ENCODE measurements at regions not wholly inside any gene's neighbourhood (a gene's known extent, or its start where the extent isn't known, plus 50 kb on each side); places are given as distances from the start of the nearest gene placed in this dataset.

GRCh38 chr1:162992945-162993344 is 76.2 kb upstream of the RGS4 start:
- Histone ChIP-seq H2BK20ac (ENCODE audit: low read length) (no peak overlapping the region), H3K56ac (replicated peaks; ENCODE audit: insufficient read length, low read depth, low read length) (no peak overlapping the region), H3K79me1 (ENCODE audit: low read depth, low read length) (no peaks in the 10 kb centered on the region), H3K18ac (ENCODE audit: extremely low read depth, low read length) (no peak overlapping the region), H2BK5ac (ENCODE audit: low read depth, low read length) (no peak overlapping the region), H2AK5ac (ENCODE audit: low read depth, low read length) (no peak overlapping the region), H4K91ac (replicated peaks; ENCODE audit: insufficient read length, low read length) (no peak overlapping the region), H4K20me1 (replicated peaks in 1 of 2; ENCODE audit: control insufficient read depth in 1 of 2, insufficient read depth in 2 of 2, low read length in 2 of 2) (no peaks in the 10 kb centered on the region), H3K14ac (ENCODE audit: insufficient read length) (no peak overlapping the region), H2AFZ (ENCODE audit: low read length) (no peak overlapping the region), H2BK15ac (ENCODE audit: low read length) (no peak overlapping the region), H3K23me2 (ENCODE audit: low read depth, low read length) (no peaks in the 10 kb centered on the region), H3K4me3 (ENCODE audit: extremely low read depth in 1 of 4, insufficient read depth in 2 of 4, low read depth in 3 of 4, low read length in 4 of 4) (no peak overlapping the region), H4K8ac (ENCODE audit: extremely low read depth, insufficient read depth, low read length) (no peak overlapping the region), H3K9me3 (ENCODE audit: insufficient read depth in 2 of 2, low read depth in 1 of 2, low read length in 1 of 2) (no peaks in the 10 kb centered on the region), H3K4me1 (replicated peaks in 1 of 4; ENCODE audit: control insufficient read depth in 3 of 4, insufficient read depth in 4 of 4, low read length in 3 of 4) (no peaks in the 10 kb centered on the region), H3K27ac (ENCODE audit: low read depth, low read length) (no peak overlapping the region), H2BK12ac (ENCODE audit: low read depth, low read length) (no peak overlapping the region), H4K5ac (ENCODE audit: insufficient read length, low read depth, low read length) (no peak overlapping the region), H2BK120ac (replicated peaks; ENCODE audit: low read depth, low read length) (no peak overlapping the region), H3K27me3 (replicated peaks in 1 of 4; ENCODE audit: control insufficient read depth in 3 of 4, extremely low read depth in 1 of 4, insufficient read depth in 3 of 4, low read length in 3 of 4) (no peaks in the 10 kb centered on the region), H3K79me2 (ENCODE audit: control insufficient read depth in 1 of 2, insufficient read depth in 2 of 2, low read length in 2 of 2) (no peaks in the 10 kb centered on the region), H3K4me2 (ENCODE audit: insufficient read depth in 1 of 2, low read depth in 2 of 2, low read length in 2 of 2) (no peak overlapping the region), H3K36me3 (ENCODE audit: control insufficient read depth in 2 of 4, insufficient read depth in 4 of 4, low read length in 3 of 4) (no peaks in the 10 kb centered on the region), H3K4ac (replicated peaks; ENCODE audit: insufficient read length, low read depth, low read length) (no peak overlapping the region), H3K9ac (replicated peaks in 1 of 4; ENCODE audit: extremely low read depth in 1 of 4, low read depth in 3 of 4, low read length in 3 of 4) (no peak overlapping the region), H3K23ac (ENCODE audit: insufficient read length) (no peak overlapping the region)
- POLR2A ChIA-PET (ENCODE audit: partially characterized antibody) = no interaction called here
- CTCF ChIA-PET (ENCODE audit: partially characterized antibody) = interaction anchor here (0.6 kb wide), 1 partner anchor 113 kb away, joined by 5 read pairs; no protein-coding TSS in a partner anchor
- WGBS, 2 experiments (ENCODE audit: extremely low coverage in 1 of 2, insufficient coverage in 1 of 2, insufficient read length in 1 of 2, insufficient replicate concordance in 2 of 2, low coverage in 1 of 2, low lambda C conversion rate in 2 of 2, missing lambda C conversion rate in 1 of 2) = 86% methylated on average over 3 of the region's 3 CpGs; no CpG with 5 or more reads in 1 of the 2 experiments
- FAIRE-seq (no peak), DNase-seq (ENCODE audit: low read depth in 1 of 2, low spot score in 2 of 2) (no peak)
- TF ChIP-seq YY1 (IDR thresholded peaks at IDR 0.05; ENCODE audit: low read depth, low read length) (no peak), HDAC6 (IDR thresholded peaks at IDR 0.05; ENCODE audit: low read depth, low read length) (no peak), ATF3 (IDR thresholded peaks at IDR 0.05; ENCODE audit: insufficient read depth, low read depth, low read length) (no peak), SP1 (IDR thresholded peaks at IDR 0.05; ENCODE audit: low read depth, low read length) (no peak), TAF7 (optimal IDR thresholded peaks at IDR 0.05; ENCODE audit: borderline replicate concordance, low read depth, low read length) (no peak), TAF1 (IDR thresholded peaks at IDR 0.05; ENCODE audit: low read depth, low read length) (no peak), SIRT6 (IDR thresholded peaks at IDR 0.05; ENCODE audit: low read length) (no peak), TCF12 (IDR thresholded peaks at IDR 0.05; ENCODE audit: low read depth, low read length) (no peak), ATF2 (IDR thresholded peaks at IDR 0.05; ENCODE audit: low read length) (no peak), SIN3A (conservative IDR thresholded peaks at IDR 0.05 in 1 of 2, IDR thresholded peaks at IDR 0.05 in 1 of 2; ENCODE audit: low read depth in 1 of 2, low read length in 2 of 2) (no peak)
